ENCODE measurements at regions not wholly inside any gene's neighbourhood (a gene's known extent, or its start where the extent isn't known, plus 50 kb on each side); places are given as distances from the start of the nearest gene placed in this dataset.

DNA sequence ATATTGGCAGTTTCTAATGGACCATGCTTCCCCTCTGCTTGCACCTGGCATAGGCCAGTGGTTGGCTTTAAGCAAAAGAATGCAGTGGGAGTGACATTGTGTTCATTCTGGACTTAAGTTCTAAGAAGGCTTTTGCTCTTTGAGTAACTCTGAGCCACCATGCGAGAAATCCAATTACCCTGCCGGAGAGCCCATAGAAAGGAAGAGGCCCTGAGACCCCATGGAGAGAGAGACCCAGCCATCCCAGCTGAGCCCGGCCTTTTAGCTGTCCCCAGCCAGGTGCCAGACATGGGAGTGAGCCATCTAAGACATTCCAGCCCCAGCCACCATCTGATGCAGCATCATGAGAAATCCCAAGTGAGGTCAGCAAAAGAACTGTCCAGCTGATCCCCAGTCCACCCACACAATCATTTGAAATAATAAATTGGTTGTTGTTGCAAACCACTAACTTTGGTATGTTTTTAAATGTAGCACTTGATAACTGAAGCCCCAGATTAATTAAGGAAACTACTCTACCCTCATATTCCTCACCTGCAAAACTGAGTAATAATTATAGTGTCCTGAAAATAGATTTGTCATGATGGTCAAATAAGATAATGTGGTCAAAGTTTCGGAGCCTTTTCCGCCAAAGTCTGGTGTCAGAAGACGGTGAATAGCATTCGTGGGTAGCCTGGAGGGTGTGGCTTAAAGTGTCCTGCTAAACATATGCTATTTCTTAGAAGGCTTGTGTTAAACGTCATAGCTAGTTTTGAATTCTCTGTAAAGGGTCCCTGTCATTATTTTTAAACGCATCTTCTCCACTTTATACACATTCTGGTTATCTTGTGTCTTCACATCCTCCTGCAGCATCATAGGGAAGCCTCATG is 166.6 kb upstream of the PELI2 start:
- BruUV-seq (replicated peaks), result no TSS peak
- in situ Hi-C loops (cut with MboI; ENCODE audit: low sequenced_read_pairs) (no loop called here), intact Hi-C loops (cut with micrococcal nuclease) (no loop called here), dilution Hi-C loops (cut with HindIII; ENCODE audit: low sequenced_read_pairs, unreplicated experiment) (no loop called here)
- no peak overlapping the region for H3K27ac ChIP-seq (ENCODE audit: insufficient read depth, low read length)
- no peak overlapping the region for H2BK20ac ChIP-seq (ENCODE audit: low read depth, low read length)
- H2AK5ac ChIP-seq (ENCODE audit: low read depth, low read length), result no peak overlapping the region
- no peak overlapping the region for H3K4me3 ChIP-seq (ENCODE audit: insufficient read depth, low read depth, low read length)
- no peak overlapping the region for H3K9ac ChIP-seq (ENCODE audit: low read depth, low read length)
- ChIA-PET POLR2A (ENCODE audit: unreplicated experiment) (no interaction called here), CTCF (no interaction called here)
- H2AFZ ChIP-seq (replicated peaks; ENCODE audit: low read length, poor library complexity), result no peak overlapping the region
- H4K91ac ChIP-seq (ENCODE audit: insufficient read depth, low read depth, low read length), result no peak overlapping the region
- no peak overlapping the region for H4K5ac ChIP-seq (ENCODE audit: low read depth, low read length)
- no peak overlapping the region for H3K4ac ChIP-seq (ENCODE audit: low read depth, low read length)
- H3K9me1 ChIP-seq (ENCODE audit: insufficient read depth, low read length), result no peaks in the 10 kb centered on the region
- DNase-seq (no peak), ATAC-seq (ENCODE audit: low read depth) (no peak)
- no peak for TF ChIP-seq RAD21 (IDR thresholded peaks at IDR 0.05; ENCODE audit: low read length)
- TF ChIP-seq FOS (IDR thresholded peaks at IDR 0.05; ENCODE audit: low read depth, low read length), result no peak
- TF ChIP-seq, protein P1, sequence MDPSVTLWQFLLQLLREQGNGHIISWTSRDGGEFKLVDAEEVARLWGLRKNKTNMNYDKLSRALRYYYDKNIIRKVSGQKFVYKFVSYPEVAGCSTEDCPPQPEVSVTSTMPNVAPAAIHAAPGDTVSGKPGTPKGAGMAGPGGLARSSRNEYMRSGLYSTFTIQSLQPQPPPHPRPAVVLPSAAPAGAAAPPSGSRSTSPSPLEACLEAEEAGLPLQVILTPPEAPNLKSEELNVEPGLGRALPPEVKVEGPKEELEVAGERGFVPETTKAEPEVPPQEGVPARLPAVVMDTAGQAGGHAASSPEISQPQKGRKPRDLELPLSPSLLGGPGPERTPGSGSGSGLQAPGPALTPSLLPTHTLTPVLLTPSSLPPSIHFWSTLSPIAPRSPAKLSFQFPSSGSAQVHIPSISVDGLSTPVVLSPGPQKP (IDR thresholded peaks at IDR 0.05; ENCODE audit: borderline replicate concordance, low read depth, low read length), result no peak
- TF ChIP-seq POLR2A (IDR thresholded peaks at IDR 0.05; ENCODE audit: low read depth, low read length), result no peak
- no peak for TF ChIP-seq SMC3 (IDR thresholded peaks at IDR 0.05; ENCODE audit: low read depth, low read length)
- no peak for TF ChIP-seq CTCF (conservative IDR thresholded peaks at IDR 0.05; ENCODE audit: low read depth, low read length)
- TF ChIP-seq, protein P2, sequence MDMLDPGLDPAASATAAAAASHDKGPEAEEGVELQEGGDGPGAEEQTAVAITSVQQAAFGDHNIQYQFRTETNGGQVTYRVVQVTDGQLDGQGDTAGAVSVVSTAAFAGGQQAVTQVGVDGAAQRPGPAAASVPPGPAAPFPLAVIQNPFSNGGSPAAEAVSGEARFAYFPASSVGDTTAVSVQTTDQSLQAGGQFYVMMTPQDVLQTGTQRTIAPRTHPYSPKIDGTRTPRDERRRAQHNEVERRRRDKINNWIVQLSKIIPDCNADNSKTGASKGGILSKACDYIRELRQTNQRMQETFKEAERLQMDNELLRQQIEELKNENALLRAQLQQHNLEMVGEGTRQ (IDR thresholded peaks at IDR 0.05; ENCODE audit: low read depth, low read length), result no peak
- no peak for TF ChIP-seq BHLHE40 (IDR thresholded peaks at IDR 0.05; ENCODE audit: low read depth, low read length)
- TF ChIP-seq CHD1 (IDR thresholded peaks at IDR 0.05; ENCODE audit: low read depth, low read length), result no peak
- TF ChIP-seq CEBPB (IDR thresholded peaks at IDR 0.05; ENCODE audit: low read depth, low read length), result no peak
- no peak for TF ChIP-seq NFE2L2 (IDR thresholded peaks at IDR 0.05; ENCODE audit: low read depth, low read length)
- WGBS, 2 experiments (ENCODE audit: extremely low coverage in 2 of 2, insufficient read length in 1 of 2), result 100% methylated on average over 2 of the region's 9 CpGs; no CpG with 5 or more reads in 1 of the 2 experiments
- H3K79me1 ChIP-seq (ENCODE audit: low read depth in 1 of 2, low read length in 2 of 2), result no peaks in the 10 kb centered on the region
- H2BK15ac ChIP-seq (ENCODE audit: low read depth, low read length), result no peak overlapping the region
- H3K27me3 ChIP-seq (ENCODE audit: control insufficient read depth, insufficient read depth, low read length), result peaks cover 18% of the 10 kb centered on the region
- no peaks in the 10 kb centered on the region; the same call in 1 of the 2 replicates for H3K9me3 ChIP-seq (ENCODE audit: control insufficient read depth, insufficient read depth, low read length)
- no peak overlapping the region for H2BK120ac ChIP-seq (ENCODE audit: low read depth, low read length)
- H3K18ac ChIP-seq (ENCODE audit: low read depth, low read length), result no peak overlapping the region
- no peaks in the 10 kb centered on the region for H4K20me1 ChIP-seq (ENCODE audit: insufficient read depth, low read length)
- H2AK9ac ChIP-seq (replicated peaks; ENCODE audit: low read depth, low read length, poor library complexity), result no peak overlapping the region
- H3K4me2 ChIP-seq (ENCODE audit: low read depth, low read length), result no peak overlapping the region
- H3K4me1 ChIP-seq (ENCODE audit: control insufficient read depth, insufficient read depth, low read length), result no peaks in the 10 kb centered on the region
- no peak overlapping the region for H3K23ac ChIP-seq (ENCODE audit: low read depth, low read length)
- no peak overlapping the region for H3K56ac ChIP-seq (ENCODE audit: extremely low read depth, insufficient read depth, low read length)
- no peak overlapping the region for H2BK5ac ChIP-seq (ENCODE audit: low read depth, low read length, poor library complexity, severe bottlenecking)
- H4K8ac ChIP-seq (ENCODE audit: low read depth in 2 of 2, low read length in 2 of 2), result no peak overlapping the region
- H3K36me3 ChIP-seq (ENCODE audit: control insufficient read depth, insufficient read depth, low read length), result no peaks in the 10 kb centered on the region
- no peak overlapping the region for H3K14ac ChIP-seq (replicated peaks; ENCODE audit: low read depth, low read length)
